ENCODE measurements at regions not wholly inside any gene's neighbourhood (a gene's known extent, or its start where the extent isn't known, plus 50 kb on each side); places are given as distances from the start of the nearest gene placed in this dataset.

- H3K4me2 ChIP-seq (ENCODE audit: low read length), result no peak overlapping the region
- no peaks in the 10 kb centered on the region for H4K20me1 ChIP-seq (ENCODE audit: insufficient read depth, low read length)
- H3K27ac ChIP-seq (ENCODE audit: low read length), result no peak overlapping the region
- H3K9me3 ChIP-seq (ENCODE audit: insufficient read depth, low read length), result no peaks in the 10 kb centered on the region
- H3K9ac ChIP-seq (ENCODE audit: low read length), result no peak overlapping the region
- H3K79me2 ChIP-seq (ENCODE audit: low read length), result no peaks in the 10 kb centered on the region
- no peaks in the 10 kb centered on the region for H3K36me3 ChIP-seq (replicated peaks; ENCODE audit: low read depth, low read length)
- peaks cover 9% of the 10 kb centered on the region; the same call in 1 of the 2 replicates for H3K27me3 ChIP-seq (ENCODE audit: low read depth, low read length)
- peaks cover under 1% of the 10 kb centered on the region for H3K4me1 ChIP-seq (ENCODE audit: low read length)
- H3K4me3 ChIP-seq (ENCODE audit: low read length), result no peak overlapping the region
- TF ChIP-seq CTCF (IDR thresholded peaks at IDR 0.05; ENCODE audit: low read depth, low read length) (no peak), EZH2phosphoT487 (IDR thresholded peaks at IDR 0.05; ENCODE audit: low read depth) (no peak)
- H2AFZ ChIP-seq (ENCODE audit: low read depth, low read length), result no peak overlapping the region
Measured at GRCh38 chr12:75660805-75661404, 149.5 kb upstream of the KRR1 start.

- no peaks in the 10 kb centered on the region for H3K79me2 ChIP-seq (ENCODE audit: low read length)
- H3K27me3 ChIP-seq (ENCODE audit: low read depth, low read length), result peaks cover 9% of the 10 kb centered on the region; the same call in 1 of the 2 replicates
- H4K20me1 ChIP-seq (ENCODE audit: insufficient read depth, low read length), result no peaks in the 10 kb centered on the region
- H3K4me2 ChIP-seq (ENCODE audit: low read length), result no peak overlapping the region
- no peak overlapping the region for H3K27ac ChIP-seq (ENCODE audit: low read length)
- H3K9me3 ChIP-seq (ENCODE audit: insufficient read depth, low read length), result no peaks in the 10 kb centered on the region
- H3K9ac ChIP-seq (ENCODE audit: low read length), result no peak overlapping the region
- no peak overlapping the region for H3K4me3 ChIP-seq (ENCODE audit: low read length)
- no peaks in the 10 kb centered on the region for H3K36me3 ChIP-seq (replicated peaks; ENCODE audit: low read depth, low read length)
- no peak for TF ChIP-seq CTCF (IDR thresholded peaks at IDR 0.05; ENCODE audit: low read depth, low read length)
- TF ChIP-seq EZH2phosphoT487 (IDR thresholded peaks at IDR 0.05; ENCODE audit: low read depth), result no peak
- H3K4me1 ChIP-seq (ENCODE audit: low read length), result peaks cover 8% of the 10 kb centered on the region
- H2AFZ ChIP-seq (ENCODE audit: low read depth, low read length), result no peak overlapping the region
Measured at GRCh38 chr12:75660107-75660530, 148.7 kb upstream of the KRR1 start.

GRCh38 chr12:75658901-75659823 is 147.8 kb upstream of the KRR1 start:
- H3K27ac ChIP-seq (ENCODE audit: low read length), result no peak overlapping the region
- no peaks in the 10 kb centered on the region for H4K20me1 ChIP-seq (ENCODE audit: insufficient read depth, low read length)
- H3K36me3 ChIP-seq (replicated peaks; ENCODE audit: low read depth, low read length), result no peaks in the 10 kb centered on the region
- no peak overlapping the region for H3K4me3 ChIP-seq (ENCODE audit: low read length)
- no peaks in the 10 kb centered on the region for H3K79me2 ChIP-seq (ENCODE audit: low read length)
- H2AFZ ChIP-seq (ENCODE audit: low read depth, low read length), result no peak overlapping the region
- H3K27me3 ChIP-seq (ENCODE audit: low read depth, low read length), result peaks cover 9% of the 10 kb centered on the region; the same call in 1 of the 2 replicates
- no peak overlapping the region for H3K9ac ChIP-seq (ENCODE audit: low read length)
- H3K4me2 ChIP-seq (ENCODE audit: low read length), result no peak overlapping the region
- peaks cover 14% of the 10 kb centered on the region for H3K4me1 ChIP-seq (ENCODE audit: low read length)
- H3K9me3 ChIP-seq (ENCODE audit: insufficient read depth, low read length), result no peaks in the 10 kb centered on the region
- TF ChIP-seq CTCF (IDR thresholded peaks at IDR 0.05; ENCODE audit: low read depth, low read length) (no peak), EZH2phosphoT487 (IDR thresholded peaks at IDR 0.05; ENCODE audit: low read depth) (no peak)

GRCh38 chr12:75658286-75658685 is 146.9 kb upstream of the KRR1 start:
- Histone ChIP-seq H3K4me2 (ENCODE audit: low read length) (no peak overlapping the region), H3K4me1 (ENCODE audit: low read length) (peaks cover 14% of the 10 kb centered on the region), H3K9me3 (ENCODE audit: insufficient read depth, low read length) (no peaks in the 10 kb centered on the region), H3K27me3 (ENCODE audit: low read depth, low read length) (peaks cover 7% of the 10 kb centered on the region; the same call in 1 of the 2 replicates), H3K79me2 (ENCODE audit: low read length) (no peaks in the 10 kb centered on the region), H2AFZ (ENCODE audit: low read depth, low read length) (no peak overlapping the region), H3K4me3 (ENCODE audit: low read length) (no peak overlapping the region), H3K27ac (ENCODE audit: low read length) (no peak overlapping the region), H4K20me1 (ENCODE audit: insufficient read depth, low read length) (no peaks in the 10 kb centered on the region), H3K9ac (ENCODE audit: low read length) (no peak overlapping the region), H3K36me3 (replicated peaks; ENCODE audit: low read depth, low read length) (no peaks in the 10 kb centered on the region)
- TF ChIP-seq CTCF (IDR thresholded peaks at IDR 0.05; ENCODE audit: low read depth, low read length), result no peak
- TF ChIP-seq EZH2phosphoT487 (IDR thresholded peaks at IDR 0.05; ENCODE audit: low read depth), result no peak
